GM19455 (cell line): ENCODE measurements at regions not wholly inside any gene's neighbourhood (a gene's known extent, or its start where the extent isn't known, plus 50 kb on each side); places are given as distances from the start of the nearest gene placed in this dataset.
"Not testable (repeated sequence)": the region's sequence is repeated elsewhere in the genome, so short reads cannot be mapped to it uniquely, and the experiment has no call there.

ENCODE experiments used
- ATAC-seq: cut with Tn5 transposase; IDR thresholded peaks from one replicate; pipeline ENCODE4 v1.9.1; 2021; ENCODE audit not compliant: unreplicated experiment

GRCh38 chr2:38484957-38485356 lies 107.9 kb upstream of the ATL2 start:
- ATAC-seq = no peak

- no peak for ATAC-seq
These were observed 106.9 kb upstream of the ATL2 start for GRCh38 chr2:38483776-38484501.

DNA sequence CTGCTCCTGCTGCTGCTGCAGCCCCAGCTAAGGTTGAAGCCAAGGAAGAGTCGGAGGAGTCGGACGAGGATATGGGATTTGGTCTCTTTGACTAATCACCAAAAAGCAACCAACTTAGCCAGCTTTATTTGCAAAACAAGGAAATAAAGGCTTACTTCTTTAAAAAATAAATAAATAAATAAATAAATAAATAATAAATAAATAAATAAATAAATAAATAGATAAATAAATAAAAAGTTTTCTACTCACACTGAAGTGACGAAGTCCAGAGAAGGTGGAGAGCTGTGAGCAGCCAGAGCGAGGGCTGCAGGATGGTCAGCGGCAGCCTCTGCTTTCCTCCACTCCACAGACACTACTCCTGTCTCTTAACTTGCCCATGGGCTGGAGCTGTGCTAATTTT lies 105.6 kb upstream of the ATL2 start:
- ATAC-seq = not testable (repeated sequence)

DNA sequence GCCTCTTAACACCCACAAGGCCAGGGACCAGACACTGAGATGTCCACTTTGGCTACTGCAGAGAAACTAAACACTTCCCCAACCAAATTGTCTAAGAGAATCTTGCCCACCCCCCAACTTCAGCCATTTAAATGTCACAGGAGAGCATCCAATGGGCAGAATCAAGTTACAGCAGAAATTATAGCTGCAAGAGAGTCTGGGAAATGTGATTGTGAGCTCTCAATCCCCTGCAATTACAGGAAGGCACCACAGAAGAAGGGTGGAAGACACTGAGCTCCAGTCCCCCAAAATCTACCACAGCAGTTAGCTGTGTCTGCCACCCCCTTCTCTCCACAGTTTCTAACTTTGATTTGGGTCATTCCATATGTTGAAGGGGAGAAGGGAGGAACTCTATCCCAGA lies 103.5 kb upstream of the ATL2 start:
- ATAC-seq = no peak

DNA sequence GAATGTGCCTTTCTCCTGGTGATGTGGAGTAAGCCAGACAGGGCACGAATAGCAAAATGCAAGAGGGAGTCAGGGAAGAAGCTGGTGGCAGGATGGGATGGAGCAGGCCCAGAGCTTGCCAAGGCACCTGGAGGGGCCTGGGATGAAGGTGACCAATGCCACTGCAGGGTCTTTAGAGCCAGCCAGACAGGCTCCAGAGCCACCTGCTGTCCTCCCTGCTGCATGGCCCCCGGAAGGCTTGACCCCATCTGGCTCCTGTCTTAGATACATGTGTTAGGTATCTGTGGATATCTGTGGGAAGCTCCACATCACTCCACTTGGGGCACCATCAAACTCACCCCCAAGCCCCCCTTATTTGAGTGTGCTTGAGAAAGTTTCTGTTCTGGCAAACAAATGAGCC lies 99.9 kb upstream of the ATL2 start:
- no peak for ATAC-seq

- no peak for ATAC-seq
These were observed 98.5 kb upstream of the ATL2 start for GRCh38 chr2:38475567-38475881.

DNA sequence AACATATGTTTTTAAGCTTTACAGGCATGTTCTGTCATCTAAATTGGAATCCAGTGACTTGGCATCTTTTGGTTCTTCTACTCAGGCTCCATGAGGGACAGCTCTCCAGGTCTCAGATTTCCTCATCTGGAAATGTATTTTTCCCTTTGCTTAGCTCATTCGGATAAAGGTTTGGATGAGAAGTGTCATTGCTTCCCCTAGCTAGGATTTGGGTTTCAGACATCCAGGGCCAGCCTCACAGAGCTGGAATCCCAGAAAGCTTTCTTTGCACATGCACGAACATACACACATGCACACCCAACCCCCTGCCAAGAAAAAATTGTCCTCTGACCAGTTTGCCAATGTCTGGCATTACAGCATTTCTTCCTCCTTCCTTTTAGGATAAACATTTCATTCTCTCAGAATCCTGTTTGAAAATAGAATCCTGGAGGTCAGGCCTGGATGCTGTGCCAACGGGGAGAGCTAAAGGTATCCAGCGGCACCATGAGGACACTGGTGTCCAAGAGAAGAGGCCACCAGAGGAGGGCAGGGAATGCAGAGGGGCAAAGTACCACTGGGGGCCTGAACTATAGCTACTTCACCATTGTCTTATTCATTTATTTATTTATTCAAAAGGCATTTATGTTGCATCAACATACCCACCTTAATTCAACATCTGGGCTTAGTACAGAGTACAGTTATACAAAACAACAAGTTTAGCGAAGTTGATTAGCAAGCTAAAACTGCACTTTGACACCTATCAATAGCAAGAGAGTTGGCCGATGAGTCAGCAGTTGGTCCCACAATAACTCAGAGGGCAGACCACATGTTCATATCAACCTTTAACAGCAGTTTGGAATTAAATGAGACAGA lies 97.9 kb upstream of the ATL2 start:
- no peak for ATAC-seq

GRCh38 chr2:38474021-38474456 lies 97.0 kb upstream of the ATL2 start:
- ATAC-seq = no peak

- ATAC-seq = no peak
These were observed 96.4 kb upstream of the ATL2 start for GRCh38 chr2:38473333-38474005.

DNA sequence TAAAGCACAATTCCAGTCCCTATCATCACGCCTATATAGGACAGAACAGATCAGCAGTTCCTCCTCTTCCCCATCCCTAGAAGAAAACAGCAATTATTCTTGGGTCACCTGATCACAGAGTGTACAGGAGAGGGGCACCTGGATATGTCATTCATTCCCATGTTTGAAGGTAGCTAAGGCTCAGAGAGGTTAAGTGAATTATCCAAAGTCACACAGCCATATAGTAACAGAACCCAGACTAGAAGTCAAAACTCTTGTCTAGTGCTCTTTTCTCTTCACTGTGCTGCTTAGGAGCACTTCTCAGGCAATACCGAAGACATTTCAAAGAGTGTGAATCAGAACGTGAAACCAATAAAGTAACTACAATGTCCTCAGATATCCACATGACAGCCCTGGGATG lies 93.0 kb upstream of the ATL2 start:
- no peak for ATAC-seq

DNA sequence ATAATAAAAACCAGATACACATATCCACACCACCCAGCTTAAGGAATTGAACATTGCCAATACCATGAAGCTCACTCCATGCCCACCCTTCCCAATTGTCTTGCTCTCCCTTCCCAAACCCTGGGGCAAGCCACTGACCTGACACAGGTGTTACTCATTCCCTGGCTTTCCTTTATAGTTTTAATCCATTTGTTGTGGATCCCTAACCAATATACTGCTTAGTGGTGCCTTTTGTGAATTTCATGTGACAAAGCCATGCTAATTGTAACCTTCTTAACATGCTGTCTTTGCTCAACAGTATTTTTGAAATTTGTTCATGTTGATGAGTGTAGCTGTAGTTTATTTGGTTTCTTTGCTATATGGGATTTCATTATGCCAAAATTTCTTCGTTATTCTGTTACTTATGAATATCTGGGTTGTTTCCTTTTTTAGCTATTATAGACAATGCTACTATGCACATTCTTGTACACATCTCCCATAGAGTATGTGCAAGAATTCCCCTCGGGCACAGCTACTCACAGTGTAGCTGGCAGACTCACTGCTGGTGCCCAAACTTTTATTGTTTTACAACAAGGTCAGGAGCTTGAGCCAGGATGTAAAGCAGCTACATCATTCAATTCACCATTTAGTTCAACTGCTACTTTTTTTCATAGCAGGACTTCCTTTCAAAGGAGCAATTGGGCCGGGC lies 90.8 kb upstream of the ATL2 start:
- ATAC-seq = no peak

GRCh38 chr2:38466876-38467767 lies 90.0 kb upstream of the ATL2 start:
- ATAC-seq = no peak

DNA sequence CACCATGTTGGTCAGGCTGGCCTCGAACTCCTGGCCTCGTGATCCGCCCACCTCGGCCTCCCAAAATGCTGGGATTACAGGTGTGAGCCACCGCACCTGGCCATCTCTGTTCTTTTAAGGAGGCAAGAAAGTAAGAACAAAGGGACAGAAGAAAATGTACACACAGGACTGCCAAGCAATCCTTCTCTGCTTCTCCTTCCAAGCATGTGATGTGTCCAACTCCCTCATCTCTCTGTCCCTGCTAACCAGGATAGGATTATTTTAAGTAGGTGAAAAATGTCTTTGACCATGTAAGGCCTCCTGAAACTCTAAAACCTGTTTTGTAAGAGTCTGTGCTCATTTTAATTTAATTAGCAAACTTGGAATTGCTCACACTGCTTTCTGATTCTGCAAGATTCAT lies 89.3 kb upstream of the ATL2 start:
- no peak for ATAC-seq

DNA sequence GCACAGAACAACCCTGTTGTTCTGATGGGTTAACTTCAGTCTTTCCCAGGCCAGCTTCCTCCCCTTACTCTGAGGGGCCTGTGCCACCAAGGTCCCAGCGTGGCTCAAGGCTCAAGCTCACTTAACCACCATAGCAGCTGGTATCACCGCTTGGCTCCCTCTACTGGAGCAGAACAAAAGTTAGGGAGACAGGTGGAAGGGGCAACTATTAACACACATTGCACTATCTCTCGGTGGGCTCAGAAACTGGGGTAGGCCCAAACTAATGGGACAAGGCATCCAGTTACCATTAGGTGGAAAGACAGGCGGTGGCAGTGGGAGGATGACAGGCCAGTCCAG lies 88.7 kb upstream of the ATL2 start:
- no peak for ATAC-seq

DNA sequence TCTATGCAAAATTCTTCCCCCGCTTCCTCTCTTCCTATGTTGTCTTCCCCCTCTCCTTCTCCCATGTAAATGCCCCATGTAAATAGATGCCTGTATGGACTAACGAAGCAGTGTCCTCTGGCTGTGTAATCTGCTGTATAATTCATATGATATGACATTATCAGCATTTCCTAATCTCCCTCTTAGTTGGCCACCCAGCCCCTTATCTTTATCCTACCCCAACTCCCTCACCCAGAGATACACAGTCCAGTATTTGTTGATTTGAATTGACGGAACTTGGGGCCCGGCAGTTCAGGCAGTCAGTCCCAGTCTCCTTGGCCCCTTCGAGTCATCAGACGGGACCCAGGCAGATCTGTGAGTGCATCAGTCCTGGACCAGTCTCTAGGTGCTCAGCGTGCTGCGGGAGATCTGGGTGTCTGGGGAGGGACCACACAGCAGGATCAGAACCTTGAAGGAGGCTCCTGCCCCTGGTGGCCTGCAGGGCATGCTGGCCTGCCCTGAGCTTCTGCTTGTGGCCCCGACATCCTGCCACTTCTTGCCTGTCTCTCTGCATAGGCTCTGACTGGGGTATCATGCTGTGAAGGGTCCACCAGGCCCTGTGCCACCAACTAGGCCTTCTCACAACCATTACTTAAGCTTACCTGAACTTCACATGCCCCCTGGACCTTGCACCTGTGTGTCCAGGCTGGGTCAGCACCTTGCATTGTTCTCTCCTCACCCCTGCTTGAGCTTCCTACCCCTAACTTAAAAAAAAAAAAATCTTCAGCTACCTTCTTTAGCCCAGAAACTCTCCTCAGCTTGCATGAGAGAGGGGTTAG lies 88.1 kb upstream of the ATL2 start:
- ATAC-seq = no peak

DNA sequence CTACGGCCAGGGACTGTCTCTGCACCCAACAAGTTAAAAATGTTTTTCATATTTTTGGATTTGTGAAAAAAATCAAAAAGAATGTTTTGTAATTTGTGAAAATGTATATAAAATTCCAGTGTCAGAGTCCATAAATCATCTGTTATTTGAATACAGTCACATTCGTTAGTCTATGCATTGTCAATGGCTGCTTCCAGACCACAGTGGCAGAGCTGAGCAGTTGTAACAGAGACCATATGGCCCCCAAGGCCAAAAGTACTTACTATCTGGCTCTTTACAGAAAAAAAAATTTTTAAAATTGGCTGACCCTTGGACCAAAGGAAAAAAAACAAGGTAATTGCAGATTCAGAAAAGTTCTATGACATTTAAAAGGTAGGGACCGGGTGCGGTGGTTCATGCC lies 86.7 kb upstream of the ATL2 start:
- ATAC-seq = no peak

- no peak for ATAC-seq
These were observed 85.1 kb upstream of the ATL2 start for GRCh38 chr2:38462121-38462661.

DNA sequence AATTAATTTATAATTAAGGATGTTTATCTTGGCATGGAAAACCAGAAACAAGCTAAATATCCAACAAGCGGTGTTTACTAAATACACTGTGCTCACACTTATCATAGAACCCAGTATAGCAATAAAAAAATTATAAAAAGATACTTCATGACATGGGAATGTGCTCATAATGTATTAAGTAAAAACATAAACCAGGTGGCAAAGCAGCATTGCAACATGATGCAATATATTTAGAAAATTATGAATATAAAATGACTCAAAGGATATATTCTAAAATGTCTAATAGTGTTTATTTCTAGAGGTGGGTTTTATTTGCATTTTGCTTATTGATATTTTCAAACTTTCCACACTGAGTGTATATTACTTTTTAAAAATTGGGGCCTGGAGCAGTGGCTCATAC lies 84.4 kb upstream of the ATL2 start:
- no peak for ATAC-seq

GRCh38 chr2:38460313-38460712 lies 83.2 kb upstream of the ATL2 start:
- no peak for ATAC-seq
